ENCODE measurements at regions not wholly inside any gene's neighbourhood (a gene's known extent, or its start where the extent isn't known, plus 50 kb on each side); places are given as distances from the start of the nearest gene placed in this dataset.

- no peak for DNase-seq
These were observed 122.2 kb downstream of the ACTL8 start for GRCh38 chr1:17877316-17877715.

DNA sequence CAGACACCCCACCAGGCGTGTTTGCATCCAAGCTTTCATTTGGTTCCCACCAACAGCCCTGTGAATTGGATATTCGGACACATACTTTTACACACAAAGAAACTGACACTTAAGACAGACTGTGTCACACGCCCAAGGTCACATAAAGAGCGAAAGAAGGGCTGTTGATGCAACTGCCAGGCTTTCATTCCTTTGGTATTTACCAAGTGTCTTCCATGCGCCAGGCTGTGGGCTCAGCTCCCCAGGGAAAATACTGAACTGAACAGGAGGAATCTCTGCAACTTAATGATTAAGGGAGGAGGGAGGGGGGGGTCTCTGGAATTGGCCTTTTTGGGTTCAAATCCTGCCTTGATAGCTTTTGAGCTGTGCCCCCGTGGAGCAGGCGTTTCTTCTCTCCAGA lies 122.8 kb downstream of the ACTL8 start:
- no peak for DNase-seq

DNA sequence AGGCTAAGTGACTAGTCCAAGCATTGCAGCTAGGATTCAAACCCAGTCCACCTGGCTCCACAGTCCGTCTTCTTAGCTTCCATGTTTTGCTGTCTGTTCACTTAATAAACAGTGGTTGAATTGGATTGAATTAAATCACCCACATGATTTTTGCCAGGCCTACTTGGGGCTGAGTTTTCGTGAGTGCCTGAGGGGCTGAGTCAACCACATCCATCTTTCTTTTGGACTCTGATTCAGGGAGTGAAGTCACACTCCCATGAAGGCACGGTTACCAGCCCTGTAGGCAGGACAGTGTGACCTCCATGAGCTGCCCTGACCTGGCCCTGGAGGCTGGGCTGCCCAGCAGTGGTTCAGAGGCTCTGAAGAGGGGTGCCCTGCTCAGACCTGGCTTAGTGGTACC lies 123.7 kb downstream of the ACTL8 start:
- DNase-seq: no peak

DNA sequence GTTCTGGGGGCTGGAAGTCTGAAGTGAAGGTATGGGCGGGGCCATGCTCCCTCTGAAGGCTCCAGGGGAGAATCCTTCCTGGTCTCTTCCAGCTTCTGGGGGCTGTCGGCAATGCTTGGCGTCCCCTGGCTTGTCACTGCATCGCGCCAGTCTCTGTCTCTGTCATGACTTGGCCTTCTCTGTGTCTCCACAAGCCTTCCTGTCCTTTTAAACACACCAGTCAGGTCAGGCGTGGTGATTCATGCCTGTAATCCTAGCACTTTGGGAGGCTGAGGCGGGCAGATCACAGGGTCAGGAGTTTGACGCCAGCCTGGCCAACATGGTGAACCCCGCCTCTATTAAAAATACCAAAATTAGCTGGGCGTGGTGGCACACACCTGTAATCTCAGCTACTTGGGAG lies 125.3 kb downstream of the ACTL8 start:
- no peak for DNase-seq

- peak; percentile 25 for DNase-seq
These were observed 126.6 kb downstream of the ACTL8 start for GRCh38 chr1:17881761-17882160.

DNA sequence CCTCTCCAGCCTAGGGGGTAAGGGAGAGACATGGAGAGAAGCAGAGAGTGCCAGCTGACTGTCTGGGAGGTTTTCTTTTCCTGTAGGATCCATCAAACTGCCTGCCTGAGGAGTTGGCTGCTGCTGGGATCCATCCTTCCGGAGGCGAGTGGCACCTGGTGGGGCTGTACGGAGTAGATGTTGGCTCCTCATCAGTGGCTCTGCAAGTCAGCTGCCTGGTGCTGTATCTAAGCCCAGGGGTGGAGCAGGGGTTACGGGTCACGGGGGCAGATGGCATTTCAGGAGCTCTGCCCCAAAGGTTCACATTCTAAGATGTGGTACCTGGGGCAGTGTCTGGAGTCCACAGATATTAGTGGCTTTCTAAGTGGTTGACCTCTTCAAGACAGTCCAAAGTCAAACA lies 128.0 kb downstream of the ACTL8 start:
- DNase-seq: no peak

DNA sequence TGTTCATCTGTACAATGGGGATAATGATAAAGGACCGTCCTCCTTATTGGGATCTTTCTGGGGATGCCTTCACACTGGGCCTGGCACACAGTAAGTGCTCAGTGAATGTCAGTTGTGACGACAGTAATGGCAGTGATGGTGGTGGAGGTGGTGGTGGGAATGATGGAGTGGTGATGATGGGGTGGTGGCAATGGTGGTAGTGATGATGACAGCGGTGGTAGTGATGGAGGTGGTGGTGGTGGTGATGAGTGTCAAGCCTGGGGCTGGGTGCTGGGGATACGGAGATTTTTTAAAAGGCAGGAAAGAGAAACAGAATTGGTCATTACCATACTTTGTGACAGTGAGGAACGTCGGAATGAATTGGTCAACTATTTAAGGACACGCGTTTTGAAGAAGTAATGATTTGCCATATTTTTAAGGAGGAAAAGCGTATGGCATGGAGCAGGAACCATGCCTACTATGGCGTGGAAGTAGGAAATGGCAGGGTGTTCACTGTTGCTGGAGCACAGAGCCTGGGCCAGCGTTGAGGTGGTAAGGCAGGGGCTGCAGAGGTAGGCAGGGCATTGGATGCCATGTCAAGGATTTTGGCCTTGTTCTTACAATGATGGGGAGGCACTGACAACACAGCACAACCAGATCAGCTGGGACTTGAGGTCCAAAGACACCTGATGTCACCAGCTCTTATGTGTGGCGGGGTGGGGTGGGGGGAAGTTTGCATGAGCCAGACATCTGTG lies 128.7 kb downstream of the ACTL8 start:
- DNase-seq: no peak

GRCh38 chr1:17885663-17886320 lies 130.7 kb downstream of the ACTL8 start:
- no peak for DNase-seq

GRCh38 chr1:17886386-17886785 lies 131.3 kb downstream of the ACTL8 start:
- DNase-seq: no peak

GRCh38 chr1:17886838-17887441 lies 131.8 kb downstream of the ACTL8 start:
- no peak for DNase-seq

DNA sequence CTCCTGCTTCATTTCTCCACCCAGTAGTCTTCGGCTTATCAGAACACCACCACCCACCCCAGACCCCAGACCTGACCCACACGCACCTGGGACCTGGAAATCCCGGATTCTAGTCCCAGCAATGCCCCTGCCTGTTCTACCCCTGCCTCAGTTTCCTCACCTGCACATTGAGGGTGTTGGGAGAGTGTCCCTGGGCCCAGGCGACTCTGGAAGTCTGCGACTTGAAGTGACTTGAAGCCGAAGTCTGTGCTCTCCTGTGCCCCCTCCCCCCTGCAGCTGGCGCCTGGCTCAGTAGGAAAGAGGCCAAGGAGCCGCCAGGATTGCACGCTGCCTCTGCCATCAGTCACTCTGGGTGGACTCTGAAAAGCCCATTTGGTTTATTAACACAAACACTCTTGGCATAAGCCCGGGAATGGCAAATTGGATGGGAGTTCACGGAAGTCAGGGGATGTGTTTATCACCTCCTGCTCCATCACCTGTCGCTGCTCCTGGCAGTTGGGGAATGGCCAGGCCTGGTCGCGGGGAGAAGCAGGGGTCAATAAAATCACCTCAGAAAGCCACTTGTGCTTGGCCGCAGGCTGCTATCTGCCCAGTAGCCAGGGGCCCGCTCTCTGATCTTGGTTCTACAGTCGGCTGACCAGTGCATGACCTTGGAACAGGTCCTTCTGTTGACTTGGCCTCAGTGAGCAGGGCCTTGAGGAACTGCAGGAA lies 132.7 kb downstream of the ACTL8 start:
- DNase-seq: no peak

- DNase-seq: no peak
These were observed 135.1 kb downstream of the ACTL8 start for GRCh38 chr1:17890056-17890814.

GRCh38 chr1:17890815-17891191 lies 135.7 kb downstream of the ACTL8 start:
- DNase-seq: no peak

- no peak for DNase-seq
These were observed 136.3 kb downstream of the ACTL8 start for GRCh38 chr1:17891205-17892110.

DNA sequence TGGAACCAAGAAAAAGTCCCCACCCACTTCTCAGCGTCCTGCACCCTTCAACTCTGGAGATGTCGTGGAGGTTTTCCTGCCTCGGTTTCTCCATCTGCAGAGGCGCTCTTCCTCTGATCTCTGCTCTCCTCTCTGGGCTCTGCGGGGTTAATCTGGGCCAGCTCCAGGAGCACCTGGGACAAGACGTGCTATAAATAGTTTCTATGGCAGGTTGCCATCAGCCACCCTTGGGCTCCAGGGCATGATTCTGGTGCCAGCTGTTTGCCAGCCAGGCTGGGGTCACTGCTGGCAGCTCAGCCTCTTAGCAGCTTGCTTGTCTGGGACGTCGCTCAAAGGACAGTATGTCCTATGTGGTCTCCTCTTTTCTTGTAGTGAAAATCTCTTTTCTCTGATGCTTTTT lies 137.1 kb downstream of the ACTL8 start:
- no peak for DNase-seq

GRCh38 chr1:17892851-17893250 lies 137.7 kb downstream of the ACTL8 start:
- DNase-seq: no peak

- DNase-seq: no peak
These were observed 138.9 kb downstream of the ACTL8 start for GRCh38 chr1:17893891-17894631.

DNA sequence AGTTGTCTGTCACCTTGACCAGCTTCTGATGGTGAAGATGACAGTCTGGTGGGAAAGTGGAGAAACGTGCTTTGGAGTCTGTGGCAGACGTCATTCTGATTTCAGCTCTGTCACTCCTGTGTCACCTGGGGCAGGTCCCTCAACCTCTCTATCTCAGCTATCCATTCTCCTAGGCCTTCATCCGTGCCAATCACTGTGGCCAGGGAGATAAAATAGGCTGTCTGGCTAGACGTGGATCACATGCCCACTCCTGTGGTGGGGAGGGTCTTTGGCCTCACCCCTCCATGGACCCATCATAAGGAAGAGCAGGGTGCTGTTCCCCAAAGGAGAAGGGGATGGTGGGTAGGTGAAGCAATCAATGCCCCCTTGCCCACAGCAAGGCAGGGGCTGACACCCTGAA lies 140.3 kb downstream of the ACTL8 start:
- no peak for DNase-seq

- DNase-seq: no peak
These were observed 140.9 kb downstream of the ACTL8 start for GRCh38 chr1:17895986-17896385.

DNA sequence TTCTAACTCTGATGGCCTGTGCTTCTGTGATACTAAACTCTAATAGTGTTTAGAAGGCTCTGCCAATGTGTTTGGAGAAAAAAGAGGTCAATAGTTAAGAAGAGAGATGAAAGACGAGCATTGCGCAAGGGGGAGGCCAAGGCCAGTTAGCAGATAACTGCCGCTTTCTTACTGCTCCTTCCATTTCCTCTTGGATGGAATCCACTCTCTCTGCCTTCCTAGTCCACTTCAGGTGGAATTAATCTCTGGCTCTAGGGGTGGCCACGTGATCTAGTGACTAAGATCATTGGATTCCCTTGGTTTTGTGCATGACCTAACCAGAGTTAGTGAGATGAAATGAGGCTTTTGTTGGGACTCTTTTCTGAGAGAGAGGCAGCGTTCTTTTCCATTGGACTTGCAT lies 148.3 kb downstream of the ACTL8 start:
- no peak for DNase-seq

DNA sequence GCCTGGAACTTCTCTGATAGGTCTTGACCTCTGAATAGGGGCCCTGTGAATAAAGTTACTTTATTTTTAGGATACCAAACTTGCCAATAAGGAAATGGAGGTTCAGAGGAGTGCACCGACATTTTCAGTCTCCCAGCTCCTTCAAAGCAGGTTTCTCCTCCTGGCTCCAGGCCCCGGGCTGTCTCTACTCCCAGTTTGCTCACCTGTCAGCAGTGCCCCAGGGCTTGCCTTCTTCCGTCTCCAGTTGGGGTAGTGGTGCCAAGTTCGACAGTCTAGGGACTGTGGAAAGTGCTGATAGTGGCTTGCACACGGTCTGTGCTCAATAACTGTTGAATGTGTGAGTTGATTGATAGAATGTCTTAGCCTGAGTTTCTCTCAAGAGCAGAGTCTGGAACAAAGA lies 149.2 kb downstream of the ACTL8 start:
- no peak for DNase-seq
